H9 (cell line): ENCODE measurements at regions not wholly inside any gene's neighbourhood (a gene's known extent, or its start where the extent isn't known, plus 50 kb on each side); places are given as distances from the start of the nearest gene placed in this dataset.

ENCODE experiments used
- DNase-seq: peaks from one replicate; pipeline ENCODE4 v3.0.0-alpha.2; 2017
- H2AFZ ChIP-seq: one replicate; pipeline ENCODE4 v1.6.1; 2013; ENCODE audit warnings: mild to moderate bottlenecking, low read length, control low read depth, moderate library complexity
- H2AK5ac ChIP-seq: 2 replicates; pipeline ENCODE4 v1.6.1; 2013; ENCODE audit warnings: low read length, control low read depth, mixed read lengths; ENCODE audit not compliant: insufficient read length
- H2BK120ac ChIP-seq: one replicate; pipeline ENCODE4 v1.6.1; 2013; ENCODE audit warnings: low read depth, mild to moderate bottlenecking, low read length, control low read depth, inconsistent platforms; ENCODE audit not compliant: poor library complexity, severe bottlenecking
- H2BK12ac ChIP-seq: 2 replicates; pipeline ENCODE4 v1.6.1; 2013; ENCODE audit warnings: low read length, control low read depth, mixed read lengths, low read depth; ENCODE audit not compliant: insufficient read length
- H2BK15ac ChIP-seq: 2 replicates; pipeline ENCODE4 v1.6.1; 2013; ENCODE audit warnings: low read depth, low read length, control low read depth
- H2BK20ac ChIP-seq: one replicate; pipeline ENCODE4 v1.6.1; 2013; ENCODE audit warnings: low read depth, mild to moderate bottlenecking, low read length, control low read depth, inconsistent platforms; ENCODE audit not compliant: poor library complexity, severe bottlenecking
- H2BK5ac ChIP-seq: 2 replicates; pipeline ENCODE4 v1.6.1; 2013; ENCODE audit warnings: low read length, control low read depth, mixed read lengths; ENCODE audit not compliant: insufficient read length
- H3K14ac ChIP-seq: 2 replicates; pipeline ENCODE4 v1.6.1; 2013; ENCODE audit warnings: low read length, control low read depth; ENCODE audit not compliant: insufficient read depth
- H3K18ac ChIP-seq: 2 replicates; pipeline ENCODE4 v1.6.1; 2013; ENCODE audit warnings: low read depth, mild to moderate bottlenecking, mixed read lengths, low read length, control low read depth; ENCODE audit not compliant: insufficient read length
- H3K23ac ChIP-seq: 2 replicates; pipeline ENCODE4 v1.6.1; 2013; ENCODE audit warnings: low read length, control low read depth, mixed read lengths, low read depth; ENCODE audit not compliant: insufficient read length
- H3K23me2 ChIP-seq: 2 replicates; pipeline ENCODE4 v1.6.1; 2013; ENCODE audit warnings: low read depth, mild to moderate bottlenecking, mixed read lengths, low read length, control low read depth; ENCODE audit not compliant: insufficient read length, poor library complexity, severe bottlenecking
- H3K27ac ChIP-seq: 2 replicates; pipeline ENCODE4 v1.5.1; 2013; ENCODE audit warnings: low read length, control low read depth, mixed read lengths, low read depth; ENCODE audit not compliant: insufficient read length
- H3K27me3 ChIP-seq: 2 replicates; pipeline ENCODE4 v1.6.1; 2013; ENCODE audit warnings: low read length, control low read depth, inconsistent platforms; ENCODE audit not compliant: insufficient read depth
- H3K4ac ChIP-seq: 2 replicates; pipeline ENCODE4 v1.6.1; 2013; ENCODE audit warnings: low read depth, mild to moderate bottlenecking, control low read depth, inconsistent platforms, low read length, moderate library complexity
- H3K4me1 ChIP-seq: 2 replicates; pipeline ENCODE4 v1.6.1; 2013; ENCODE audit warnings: low read length, control low read depth, inconsistent platforms; ENCODE audit not compliant: insufficient read depth
- H3K4me2 ChIP-seq: 2 replicates; pipeline ENCODE4 v1.6.1; 2013; ENCODE audit warnings: low read length, control low read depth, mixed read lengths; ENCODE audit not compliant: insufficient read length, insufficient read depth
- H3K56ac ChIP-seq: 2 replicates; pipeline ENCODE4 v1.6.1; 2013; ENCODE audit warnings: low read depth, mild to moderate bottlenecking, mixed read lengths, low read length, control low read depth; ENCODE audit not compliant: insufficient read length
- H3K79me1 ChIP-seq: 2 replicates; pipeline ENCODE4 v1.6.1; 2013; ENCODE audit warnings: low read depth, mild to moderate bottlenecking, moderate library complexity, low read length, control low read depth, inconsistent platforms; ENCODE audit not compliant: insufficient read depth, poor library complexity, severe bottlenecking
- H3K79me2 ChIP-seq: 2 replicates; pipeline ENCODE4 v1.6.1; 2013; ENCODE audit warnings: low read length, control low read depth, inconsistent platforms; ENCODE audit not compliant: insufficient read depth
- H3K9ac ChIP-seq: 2 replicates; pipeline ENCODE4 v1.6.1; 2013; ENCODE audit warnings: low read length, control low read depth, mixed read lengths; ENCODE audit not compliant: insufficient read length; ENCODE audit errors: extremely low read depth
- H3K9me3 ChIP-seq: one replicate; pipeline ENCODE4 v1.6.1; 2013; ENCODE audit warnings: low read depth, low read length, inconsistent platforms; ENCODE audit not compliant: control insufficient read depth
- H3T11ph ChIP-seq: one replicate; pipeline ENCODE4 v1.6.1; 2013; ENCODE audit warnings: mild to moderate bottlenecking, low read length, control low read depth, inconsistent platforms
- H4K20me1 ChIP-seq: one replicate; pipeline ENCODE4 v1.6.1; 2013; ENCODE audit not compliant: control insufficient read depth, insufficient read length, insufficient read depth
- H4K5ac ChIP-seq: 2 replicates; pipeline ENCODE4 v1.6.1; 2013; ENCODE audit warnings: low read depth, mild to moderate bottlenecking, mixed read lengths, low read length, control low read depth; ENCODE audit not compliant: insufficient read length
- H4K8ac ChIP-seq: replicated peaks from 2 replicates; pipeline ENCODE4 v1.6.1; 2013; ENCODE audit warnings: low read length, control low read depth, mixed read lengths, low read depth; ENCODE audit not compliant: insufficient read length
- H4K91ac ChIP-seq: 2 replicates; pipeline ENCODE4 v1.6.1; 2013; ENCODE audit warnings: low read depth, mild to moderate bottlenecking, moderate library complexity, mixed read lengths, low read length, control low read depth; ENCODE audit not compliant: insufficient read length
- H3K27ac Mint-ChIP-seq, 3 experiments: 2 replicates in 2 of 3; 3 replicates in 1 of 3; pipeline ENCODE4 v1.8.0; 2020 to 2021; ENCODE audit warnings: mixed read lengths in 3 of 3, mild to moderate bottlenecking in 1 of 3, moderate library complexity in 1 of 3
- H3K27me3 Mint-ChIP-seq: 2 replicates; pipeline ENCODE4 v1.8.0; 2021; ENCODE audit warnings: low read depth, mild to moderate bottlenecking, moderate library complexity, mixed read lengths
- H3K36me3 Mint-ChIP-seq, 3 experiments: 2 replicates in 2 of 3; 3 replicates in 1 of 3; pipeline ENCODE4 v1.8.0; 2020 to 2021; ENCODE audit warnings: low read depth in 3 of 3, mixed read lengths in 3 of 3; ENCODE audit not compliant: insufficient read depth in 1 of 3
- H3K4me1 Mint-ChIP-seq, 2 experiments: 2 replicates each; pipeline ENCODE4 v1.8.0; 2020; ENCODE audit warnings: mixed read lengths in 2 of 2
- H3K4me3 Mint-ChIP-seq, 2 experiments: 2 replicates in 1 of 2; 3 replicates in 1 of 2; pipeline ENCODE4 v1.8.0; 2020 to 2021; ENCODE audit warnings: mild to moderate bottlenecking in 2 of 2, mixed read lengths in 2 of 2, moderate library complexity in 1 of 2
- H3K9me3 Mint-ChIP-seq, 2 experiments: 2 replicates in 1 of 2; 3 replicates in 1 of 2; pipeline ENCODE4 v1.8.0; 2020; ENCODE audit warnings: mild to moderate bottlenecking in 2 of 2, mixed read lengths in 2 of 2, moderate library complexity in 1 of 2
- CTCF ChIP-seq: fragments of 200-600 bp; sonication (generic); conservative IDR thresholded peaks from 3 replicates; pipeline ENCODE4 v1.8.0; 2021; ENCODE audit warnings: antibody characterized with exemption, mild to moderate bottlenecking
- WGBS: extraction: QIAGEN DNeasy Blood & Tissue Kit; methylation state at CpG from one replicate; pipeline ENCODE4 v1.1.7; 2013; ENCODE audit warnings: missing lambda C conversion rate, low lambda C conversion rate, mixed read lengths; ENCODE audit not compliant: insufficient read length; ENCODE audit errors: extremely low coverage; 5-methylcytosine and 5-hydroxymethylcytosine counted together

GRCh38 chr2:236696834-236697233 lies 127.2 kb downstream of the ACKR3 start:
- Histone ChIP-seq H3K4me2 (no peak overlapping the region), H3K56ac (no peak overlapping the region), H2BK15ac (no peak overlapping the region), H3T11ph (no peak overlapping the region), H2AFZ (no peak overlapping the region), H4K8ac (no peak overlapping the region), H2BK12ac (no peak overlapping the region), H3K27ac (no peak overlapping the region), H2BK5ac (no peak overlapping the region), H3K23me2 (no peaks in the 10 kb centered on the region), H3K14ac (no peak overlapping the region), H3K27me3 (no peaks in the 10 kb centered on the region), H3K18ac (no peak overlapping the region), H2BK20ac (no peak overlapping the region), H3K23ac (no peak overlapping the region), H4K91ac (no peak overlapping the region), H2BK120ac (no peak overlapping the region), H2AK5ac (no peak overlapping the region), H3K79me2 (no peaks in the 10 kb centered on the region), H3K9me3 (no peaks in the 10 kb centered on the region), H3K79me1 (no peaks in the 10 kb centered on the region), H3K9ac (no peak overlapping the region), H3K4ac (no peak overlapping the region), H4K20me1 (no peaks in the 10 kb centered on the region), H4K5ac (no peak overlapping the region), H3K4me1 (no peaks in the 10 kb centered on the region)
- H3K36me3 Mint-ChIP-seq, result no peaks in the 10 kb centered on the region; a peak in 1 of 7 replicates
- H3K27ac Mint-ChIP-seq, result no peak overlapping the region
- H3K4me1 Mint-ChIP-seq, result peaks cover 23 to 26% of the 10 kb centered on the region in 2 experiments
- peaks cover 8% of the 10 kb centered on the region for H3K27me3 Mint-ChIP-seq
- no peak for DNase-seq
- 100% methylated on average over 1 of the region's 3 CpGs for WGBS
- TF ChIP-seq CTCF, result no peak
- H3K4me3 Mint-ChIP-seq, result no peak overlapping the region
- no peaks in the 10 kb centered on the region for H3K9me3 Mint-ChIP-seq
